NCI-H69 (cell line): ENCODE measurements at regions not wholly inside any gene's neighbourhood (a gene's known extent, or its start where the extent isn't known, plus 50 kb on each side); places are given as distances from the start of the nearest gene placed in this dataset.
A peak's percentile ranks its signal among the peaks of the same experiment; 100 is the strongest.
"Not testable (repeated sequence)": the region's sequence is repeated elsewhere in the genome, so short reads cannot be mapped to it uniquely, and the experiment has no call there.

ENCODE experiments used
- DNase-seq: peaks from one replicate; lab custom pipeline; 2025; lab: John Stamatoyannopoulos, UW

DNA sequence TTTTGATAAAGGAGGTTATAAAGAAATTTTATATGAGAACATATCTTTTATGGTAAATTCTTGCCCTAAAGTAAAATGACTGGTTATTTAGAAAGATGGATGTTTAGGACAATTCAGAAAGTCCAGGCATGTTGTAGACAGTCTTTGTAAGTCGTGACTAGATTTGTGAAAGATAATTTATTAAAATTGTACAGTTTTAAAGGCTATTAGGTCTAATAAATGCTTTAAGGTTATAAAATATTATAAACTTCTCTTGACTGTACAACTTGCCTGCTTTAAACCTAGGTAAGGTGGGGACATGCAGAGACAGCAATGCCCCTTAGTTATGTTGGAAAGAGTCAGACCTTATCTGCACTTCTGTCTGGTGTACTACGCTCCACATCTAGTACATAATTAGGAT, 933.5 kb downstream of the SI start:
- no peak for DNase-seq

DNA sequence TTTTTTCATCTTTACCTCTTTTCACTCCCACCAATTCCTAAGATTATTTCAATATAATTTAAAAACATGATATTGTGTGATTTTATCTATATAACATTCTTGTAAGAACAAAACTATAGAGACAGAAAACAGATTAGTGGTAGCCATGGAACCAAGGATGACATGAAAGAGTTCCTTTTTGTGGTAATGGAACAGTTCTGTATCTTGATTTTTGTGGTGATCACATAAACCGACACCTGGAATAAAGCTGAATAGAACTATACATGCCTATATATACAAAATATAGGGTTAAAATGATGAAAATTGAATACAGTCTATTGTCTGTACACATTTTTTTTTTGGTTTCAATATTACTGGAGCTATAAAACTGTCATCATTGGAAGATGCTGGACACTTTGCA, 945.4 kb downstream of the SI start:
- DNase-seq = no peak

DNA sequence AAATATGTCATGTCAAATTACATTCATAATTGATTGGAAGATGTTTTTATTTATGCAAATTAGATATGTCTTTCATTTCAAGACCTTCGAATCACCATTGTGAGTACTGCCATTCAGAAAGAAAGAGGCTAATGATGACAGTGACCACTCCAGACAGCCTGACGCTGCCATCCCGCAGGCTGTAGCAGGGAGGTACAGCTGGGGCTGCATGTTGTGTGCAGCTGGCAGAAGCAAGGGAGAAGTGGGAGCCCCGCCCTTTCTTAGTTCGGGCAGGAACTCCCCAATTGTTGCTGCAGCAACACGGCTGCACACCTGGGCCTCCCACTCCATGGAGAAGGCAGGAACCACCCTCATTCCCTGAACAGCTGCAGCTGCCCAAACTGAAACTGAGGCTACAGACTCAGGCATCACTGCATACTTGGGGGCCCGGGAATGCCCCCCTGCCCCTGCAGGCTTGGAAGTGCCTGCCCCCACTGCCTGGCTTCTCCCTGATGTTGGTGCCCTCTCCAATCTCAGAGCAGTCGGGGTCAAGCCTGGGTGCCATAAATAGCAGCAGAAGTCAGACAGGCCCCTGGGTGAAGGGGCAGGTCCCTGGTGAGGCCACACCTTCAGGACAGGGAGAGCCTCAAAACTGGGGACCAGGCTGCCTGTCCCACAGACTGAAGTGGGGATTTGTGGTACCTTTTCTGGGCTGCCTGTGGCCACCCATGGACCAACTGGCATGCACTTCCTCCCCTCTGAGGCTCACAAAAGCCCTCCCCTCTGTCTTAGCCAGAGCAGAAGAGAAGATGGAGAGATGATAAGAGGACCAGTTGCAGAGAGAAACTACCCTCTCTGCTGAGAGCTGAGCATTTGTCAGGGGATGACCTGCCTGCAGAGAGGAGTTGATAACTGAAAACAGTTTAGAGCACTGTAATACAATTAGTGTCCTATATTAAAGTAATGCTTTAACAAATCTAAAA, 964.6 kb downstream of the SI start:
- DNase-seq = peak; percentile 47

DNA sequence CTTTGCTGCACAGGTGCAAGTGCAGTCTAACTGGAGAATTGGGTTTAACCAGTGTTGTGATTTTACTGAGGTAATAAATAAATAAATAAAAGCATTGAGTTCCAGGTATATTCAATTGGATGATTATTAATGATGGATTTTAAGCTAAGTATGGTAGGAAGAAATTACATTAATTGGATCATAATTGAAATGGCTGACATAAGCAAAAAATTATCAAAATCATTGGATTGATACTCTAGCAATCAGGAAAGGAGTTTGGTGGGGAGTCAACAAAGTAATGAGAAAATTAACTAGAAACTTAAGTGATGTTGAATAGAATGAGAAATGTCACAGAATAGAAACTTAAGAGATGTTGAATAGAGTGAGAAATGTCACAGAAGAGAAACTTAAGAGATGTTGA, 981.9 kb downstream of the SI start:
- no peak for DNase-seq

DNA sequence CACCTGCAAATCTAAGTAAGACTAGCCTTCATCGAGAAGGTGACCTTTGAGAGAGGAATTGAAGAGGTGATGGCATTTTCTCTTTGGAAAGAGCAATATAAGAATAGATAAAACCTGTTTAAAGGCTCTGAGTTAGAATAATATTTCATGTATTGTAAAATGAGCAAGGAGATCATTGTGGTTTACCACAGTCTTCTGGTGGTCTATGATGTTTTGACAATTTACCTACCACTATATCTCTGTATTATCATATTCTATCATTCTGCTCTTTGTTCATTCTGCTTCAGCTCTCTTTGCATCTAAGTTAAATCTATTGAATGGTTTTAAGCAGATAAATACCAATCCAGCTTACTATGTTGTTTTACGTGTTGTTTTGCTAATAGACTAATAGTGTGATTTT, 982.3 kb downstream of the SI start:
- no peak for DNase-seq

DNA sequence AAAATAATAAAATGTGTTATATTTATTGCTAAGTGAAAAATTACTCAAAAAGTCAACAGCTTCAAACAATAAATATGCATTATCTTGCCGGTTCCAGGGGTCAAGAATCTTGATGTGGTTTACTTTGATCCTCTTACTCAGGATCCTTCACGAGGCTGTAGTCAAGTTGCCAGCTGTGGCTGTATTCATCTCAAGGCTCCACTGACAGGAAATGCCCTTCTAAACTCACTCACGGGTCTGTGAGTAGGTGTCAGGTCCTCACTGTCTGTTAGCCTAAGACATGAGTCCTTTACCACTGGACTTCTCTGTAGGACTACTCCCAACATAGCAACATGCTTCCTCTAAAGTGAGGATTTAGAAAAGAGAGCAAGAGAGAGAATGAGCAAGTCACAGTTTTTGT, 983.0 kb downstream of the SI start:
- no peak for DNase-seq

DNA sequence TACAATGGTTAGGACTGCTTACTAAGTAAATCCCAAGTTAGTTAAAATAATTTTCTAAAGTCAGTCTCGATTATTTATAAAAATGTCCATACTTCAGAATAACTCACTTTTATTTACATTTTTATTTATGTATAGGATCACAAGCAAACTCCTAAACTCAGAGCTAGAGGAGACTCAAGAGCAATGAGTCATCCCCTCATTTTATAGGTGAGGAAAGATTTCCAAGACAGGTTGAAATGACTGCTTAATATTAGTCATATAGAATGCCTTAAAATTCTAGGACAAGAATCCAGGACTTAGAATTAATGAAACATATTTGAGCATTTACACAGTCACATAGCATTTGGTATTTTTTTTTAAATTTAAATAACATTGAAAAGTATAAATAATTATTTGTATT, 983.8 kb downstream of the SI start:
- DNase-seq = no peak

DNA sequence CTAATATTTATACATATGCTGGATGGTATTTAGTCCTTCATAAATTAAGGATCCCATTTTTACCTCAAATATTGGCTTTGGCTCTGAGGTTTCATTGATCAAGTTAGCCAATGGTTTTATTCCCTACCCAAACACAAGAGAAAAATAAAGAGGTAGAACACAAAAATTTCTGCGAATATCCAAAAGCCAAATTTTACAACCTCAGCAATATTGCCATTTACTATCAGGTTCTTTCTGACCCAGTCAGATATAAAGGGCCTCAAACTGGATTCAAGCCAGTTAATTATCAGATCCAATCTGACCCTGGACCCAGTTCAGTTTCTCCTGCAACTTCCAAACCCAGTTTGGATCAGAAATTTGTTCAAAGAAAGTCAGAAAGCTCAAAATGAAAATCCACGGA, 998.1 kb downstream of the SI start:
- DNase-seq = no peak

DNA sequence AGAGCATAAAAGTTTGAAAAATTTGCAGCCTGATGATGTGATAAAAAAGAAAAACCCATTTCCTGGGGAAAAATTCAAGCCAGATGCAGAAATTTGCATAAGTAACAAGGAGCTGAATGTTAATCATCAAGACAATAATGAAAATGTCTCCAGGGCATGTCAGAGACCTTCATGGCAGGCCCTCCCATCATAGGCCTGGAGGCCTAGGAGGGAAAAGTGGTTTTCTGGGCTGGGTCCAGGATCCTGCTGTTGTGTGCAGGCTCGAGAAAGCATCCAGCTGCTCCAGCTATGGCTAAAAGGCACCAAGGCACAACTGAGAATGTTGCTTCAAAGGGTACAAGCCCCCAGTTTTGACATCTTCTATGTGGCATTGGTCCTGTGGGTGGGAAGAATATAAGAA, 1014.0 kb downstream of the SI start:
- peak; percentile 13 for DNase-seq

DNA sequence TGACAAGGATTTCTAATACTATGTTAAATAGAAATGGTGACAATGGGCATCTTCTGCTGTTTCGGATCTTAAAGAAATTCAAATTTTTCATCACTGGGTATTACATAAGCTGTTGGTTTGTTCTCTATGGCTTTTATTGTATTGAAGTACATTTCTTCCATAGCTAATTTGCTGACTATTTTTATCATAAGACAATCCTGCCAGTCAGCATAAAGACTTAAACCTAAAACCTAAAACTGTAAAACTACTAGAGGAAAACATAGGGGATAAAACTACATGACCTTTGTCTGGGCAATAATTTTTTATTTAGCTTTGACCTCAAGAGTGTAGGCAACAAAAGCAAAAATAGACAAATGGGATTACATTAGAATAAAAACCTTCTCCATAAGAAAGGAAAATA, 1017.4 kb downstream of the SI start:
- no peak for DNase-seq

DNA sequence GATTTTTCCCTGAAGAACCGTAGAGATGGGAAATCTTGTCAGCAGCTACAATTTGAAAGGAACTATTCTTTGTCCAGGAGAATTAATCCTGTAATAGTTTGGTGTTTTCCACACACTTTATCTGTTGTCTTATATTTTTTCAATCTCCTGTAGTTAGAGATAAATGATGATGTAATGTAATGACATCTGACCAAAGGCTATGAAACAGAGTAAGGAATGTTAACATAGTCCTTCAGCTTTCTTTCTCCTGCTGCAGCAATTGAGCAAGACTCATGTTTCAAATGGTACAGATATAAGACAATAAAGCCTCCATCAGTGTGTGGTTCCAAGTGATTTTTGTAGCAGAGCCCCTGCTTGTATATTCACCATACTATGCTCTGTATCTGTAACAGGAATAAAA, 1028.4 kb downstream of the SI start:
- DNase-seq = no peak

DNA sequence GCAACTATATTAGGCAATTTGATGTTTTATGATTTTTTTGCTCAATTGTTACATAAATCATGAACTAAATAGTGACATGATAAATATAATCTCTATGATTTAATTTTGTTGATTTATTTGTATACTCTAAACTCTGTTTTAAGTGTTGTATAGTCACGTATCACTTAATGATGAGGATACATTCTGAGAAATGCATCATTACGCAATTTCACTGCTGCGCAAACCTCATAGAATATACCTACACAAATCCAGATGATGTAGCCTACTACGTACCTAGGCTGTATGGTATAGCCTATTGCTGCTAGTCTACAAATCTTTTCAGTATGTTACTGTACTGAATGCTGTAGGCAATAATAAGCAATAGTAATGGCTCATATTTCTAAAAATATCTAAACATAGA, 1029.8 kb downstream of the SI start:
- no peak for DNase-seq

DNA sequence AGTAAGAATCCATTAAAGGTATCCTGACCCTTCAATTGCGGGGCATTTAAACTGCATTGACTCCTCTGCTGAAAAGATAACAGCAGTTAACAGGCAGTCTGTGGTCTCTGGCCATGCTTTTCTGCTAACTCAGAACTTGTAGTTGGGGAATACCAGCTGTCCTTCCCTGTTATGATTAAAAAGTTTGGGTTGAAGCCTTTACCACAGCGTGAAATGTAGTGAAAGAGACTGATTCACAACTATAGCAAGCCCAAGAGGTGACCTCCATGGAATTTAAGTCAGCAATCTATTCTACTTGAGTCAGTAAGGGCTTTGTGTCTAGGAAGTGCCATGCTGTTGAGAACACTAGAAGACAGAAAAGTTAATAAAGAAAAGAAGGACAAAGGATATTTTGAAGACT, 1037.3 kb downstream of the SI start:
- DNase-seq = no peak

DNA sequence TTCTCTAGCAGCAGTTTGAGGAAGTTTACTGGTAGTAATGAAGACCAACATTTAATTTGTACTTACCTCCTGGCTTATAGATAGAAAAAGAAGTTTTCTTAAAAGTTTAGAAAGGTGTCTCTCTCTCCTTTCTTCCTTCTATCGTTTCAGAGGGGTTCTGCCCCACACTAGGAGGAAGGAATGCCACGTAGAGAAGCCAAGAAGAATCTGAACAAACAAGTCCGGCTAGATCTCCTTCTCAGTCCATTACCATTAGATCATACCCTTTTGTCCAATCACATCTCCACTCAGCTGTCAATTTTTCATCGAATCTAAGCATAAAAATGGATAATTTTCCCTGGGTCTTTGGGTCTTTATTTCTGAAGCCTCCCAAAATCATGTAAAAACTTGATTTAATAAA, 1048.1 kb downstream of the SI start:
- no peak for DNase-seq

DNA sequence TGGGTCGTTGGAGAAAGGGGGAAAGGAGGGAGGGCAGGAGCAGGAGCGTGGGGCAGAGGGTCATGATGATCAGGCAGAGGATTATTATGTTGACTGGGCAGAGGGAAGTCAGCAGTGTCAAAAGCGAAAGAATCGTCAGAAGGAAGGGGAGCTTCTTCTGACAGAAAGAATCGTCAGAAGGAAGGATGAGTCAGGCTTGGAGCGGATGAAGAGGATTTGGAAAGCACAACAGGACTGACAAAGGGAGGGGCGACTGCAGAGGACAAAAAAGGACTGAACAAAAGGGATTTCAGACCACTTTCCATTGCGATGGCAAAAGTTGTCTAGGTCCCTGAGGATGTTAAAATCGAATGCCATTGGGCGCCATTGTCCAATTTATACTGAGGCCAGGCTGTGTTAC, 1053.5 kb downstream of the SI start:
- no peak for DNase-seq

DNA sequence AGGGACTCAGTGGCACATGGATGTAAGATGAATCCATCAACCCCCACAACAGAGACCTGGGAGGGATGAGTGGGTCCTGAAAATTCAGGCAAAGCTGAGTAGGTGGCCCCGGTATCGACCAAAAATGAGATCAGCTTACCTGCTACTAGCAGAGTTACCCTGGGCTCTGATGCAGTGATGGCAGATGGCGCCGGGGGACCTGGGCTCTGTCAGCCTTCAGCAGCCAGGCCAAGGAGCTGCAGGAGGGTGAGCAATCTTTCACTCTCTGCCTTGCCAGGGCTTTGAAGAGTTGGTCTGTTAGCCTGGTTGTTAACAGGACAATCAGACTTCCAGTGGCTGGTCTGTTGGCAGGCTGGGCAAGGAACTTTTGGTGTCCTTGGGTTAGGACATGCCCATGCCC, 1054.8 kb downstream of the SI start:
- no peak for DNase-seq

DNA sequence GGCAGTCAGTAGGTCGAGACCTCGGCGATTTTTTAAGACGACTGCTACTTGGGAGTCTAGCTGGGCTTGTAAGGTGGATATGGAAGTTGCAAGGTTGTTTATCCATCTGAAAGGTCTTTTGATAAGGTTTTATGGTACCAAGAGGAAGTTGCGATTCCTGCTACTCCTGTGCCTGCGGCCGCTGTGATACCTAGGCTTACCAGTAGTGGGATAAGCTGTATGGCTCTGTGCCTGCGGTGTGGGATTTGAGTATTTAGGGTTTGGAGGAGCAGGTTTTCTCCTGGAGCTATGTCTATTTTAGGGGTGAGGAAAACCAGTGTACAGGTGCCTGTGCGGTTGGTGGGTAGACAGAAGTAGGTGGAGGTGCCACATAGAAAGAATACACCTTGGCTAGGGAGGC, 1059.8 kb downstream of the SI start:
- no peak for DNase-seq

DNA sequence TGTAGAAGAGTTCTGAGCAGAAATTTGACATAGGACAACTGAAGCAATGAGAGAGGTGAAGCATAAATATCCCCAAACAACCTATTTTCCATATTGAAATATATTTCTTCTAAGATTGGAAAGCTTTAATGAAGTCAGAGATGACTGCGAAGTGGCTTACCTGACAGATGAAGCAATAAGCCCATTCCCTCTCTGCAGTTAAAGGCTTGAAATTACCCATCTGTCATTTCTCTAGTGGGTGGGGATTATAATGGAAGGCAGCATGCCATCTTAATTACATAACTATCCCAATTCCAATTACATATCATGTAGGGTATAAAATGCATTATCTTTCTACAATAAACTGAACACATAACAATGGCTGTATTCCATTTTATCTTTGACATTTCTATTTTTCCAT, 1070.5 kb downstream of the SI start:
- peak; percentile 37 for DNase-seq

DNA sequence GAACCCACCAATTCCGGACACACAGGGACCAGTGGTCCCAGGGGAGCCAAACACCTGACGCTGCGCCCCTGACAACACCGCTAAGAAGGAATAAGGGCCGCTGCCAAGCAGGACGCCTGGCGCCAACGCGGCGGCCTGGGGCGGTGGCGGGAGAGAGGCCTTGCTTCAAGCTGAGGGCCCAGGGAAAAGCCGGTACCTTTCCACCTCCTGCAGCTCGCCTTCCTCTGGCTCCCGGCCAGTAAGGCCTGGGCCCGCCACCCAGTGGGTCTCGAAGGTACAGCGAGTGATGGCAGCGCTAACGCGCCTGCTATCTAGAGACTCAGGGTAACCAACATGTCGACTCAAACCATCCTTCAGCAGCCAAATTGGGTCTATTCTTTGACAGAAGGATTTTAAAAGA, 1074.1 kb downstream of the SI start:
- DNase-seq = no peak

DNA sequence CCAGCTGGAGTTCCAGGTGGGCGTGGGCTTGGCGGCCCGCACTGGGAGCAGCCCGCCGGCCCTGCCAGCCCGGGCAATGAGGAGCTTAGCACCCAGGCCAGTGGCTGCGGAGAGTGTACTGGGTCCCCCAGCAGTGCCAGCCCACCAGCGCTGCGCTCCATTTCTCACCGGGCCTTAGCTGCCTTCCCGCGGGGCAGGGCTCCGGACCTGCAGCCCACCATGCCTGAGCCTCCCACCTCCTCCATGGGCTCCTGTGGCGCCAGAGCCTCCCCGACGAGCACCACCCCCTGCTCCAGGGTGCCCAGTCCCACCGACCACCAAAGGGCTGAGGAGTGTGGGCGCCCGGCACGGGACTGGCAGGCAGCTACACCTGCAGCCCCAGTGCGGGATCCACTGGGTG, 1075.3 kb downstream of the SI start:
- not testable (repeated sequence) for DNase-seq

DNA sequence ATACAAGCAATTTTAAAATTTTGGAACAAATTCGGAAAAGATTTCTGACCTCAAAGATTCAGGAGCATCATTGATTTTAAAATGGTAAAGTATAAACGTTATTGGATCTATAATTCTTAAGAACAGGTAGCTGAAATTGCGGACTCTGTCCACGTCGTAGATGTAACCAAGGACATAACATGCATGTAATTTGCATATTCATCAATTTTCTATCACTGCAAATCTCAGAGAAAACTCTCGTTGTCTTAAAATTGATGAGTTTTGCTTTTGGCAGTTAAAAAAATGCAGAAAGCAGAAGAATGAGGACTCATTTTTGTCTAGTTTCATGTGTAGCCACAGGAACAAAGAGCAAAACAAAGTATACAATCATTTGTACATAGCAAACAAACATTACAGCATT, 1094.4 kb downstream of the SI start:
- DNase-seq = no peak

DNA sequence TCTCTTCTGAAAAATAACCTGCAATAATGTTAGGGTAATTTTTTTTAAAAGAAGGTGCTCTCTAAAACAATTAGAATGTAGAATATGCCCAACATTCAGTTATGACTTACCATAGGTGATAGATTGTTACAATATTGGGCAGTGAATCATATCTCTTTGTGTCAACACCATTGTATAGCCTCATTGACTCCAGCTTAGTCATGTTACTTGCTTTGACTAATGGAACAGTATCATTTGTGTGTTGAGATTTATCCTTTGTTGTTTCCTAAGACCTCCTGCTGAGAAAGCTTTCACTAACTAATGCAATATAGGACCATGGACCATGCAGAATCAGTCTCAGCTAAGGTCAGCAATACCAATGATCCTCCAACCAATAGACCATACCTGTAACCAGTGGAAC, 1106.4 kb downstream of the SI start:
- DNase-seq = peak; percentile 5

DNA sequence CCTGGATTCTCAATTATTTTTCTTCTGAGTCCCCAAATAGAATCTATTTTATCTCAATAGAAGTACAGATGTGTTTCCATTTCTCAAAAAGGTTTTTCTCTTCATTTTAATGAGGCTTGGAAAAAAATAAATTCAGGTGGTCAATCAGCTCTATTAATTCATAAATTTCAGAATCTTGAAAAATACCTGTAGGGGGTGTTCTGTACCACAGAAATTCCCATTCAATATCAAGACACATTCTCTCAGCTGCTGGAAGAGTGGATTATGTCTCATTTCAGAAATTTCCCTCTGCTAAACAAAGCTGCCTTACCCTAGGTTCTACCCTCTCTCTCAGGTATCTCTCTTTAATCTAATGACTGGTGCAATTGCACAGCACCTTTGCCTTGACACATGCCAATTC, 1121.2 kb downstream of the SI start:
- DNase-seq = no peak

DNA sequence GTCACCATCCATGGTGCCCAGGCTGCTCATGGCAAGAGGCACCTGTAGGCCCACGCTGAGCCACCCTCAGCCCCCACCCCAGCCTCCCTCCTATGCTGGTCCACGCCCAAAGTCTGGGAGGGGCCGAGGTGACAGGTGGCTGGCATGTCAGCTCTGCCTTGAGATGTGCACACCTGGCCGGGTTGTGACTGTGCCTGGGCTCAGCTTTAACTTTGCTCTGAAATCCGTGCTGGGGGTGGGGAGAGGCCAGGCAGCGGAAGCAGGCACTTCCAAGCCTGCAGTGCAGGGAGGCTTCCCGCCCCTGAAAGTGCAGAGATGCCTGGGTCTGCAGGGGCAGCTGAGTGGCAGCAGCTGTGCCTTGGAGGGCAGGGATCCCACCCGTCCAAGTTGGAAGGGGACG, 1124.8 kb downstream of the SI start:
- no peak for DNase-seq
